ENCODE measurements at regions not wholly inside any gene's neighbourhood (a gene's known extent, or its start where the extent isn't known, plus 50 kb on each side); places are given as distances from the start of the nearest gene placed in this dataset.

GRCh38 chr9:75692309-75692708 lies 198.2 kb upstream of the PCSK5 start:
- TF ChIP-seq CTCF (IDR thresholded peaks at IDR 0.05): no peak
- TF ChIP-seq POLR2A (IDR thresholded peaks at IDR 0.05): no peak

All from testis (tissue), 2 donors.